DND-41 (cell line): ENCODE measurements at regions not wholly inside any gene's neighbourhood (a gene's known extent, or its start where the extent isn't known, plus 50 kb on each side); places are given as distances from the start of the nearest gene placed in this dataset.

Source experiments
- ATAC-seq: fragments of 200-7000 bp; cut with Tn5 transposase; 3 replicates; pipeline ENCODE4 v1.9.1; 2021; ENCODE audit warnings: low read depth; ENCODE audit not compliant: insufficient read depth
- DNase-seq: peaks from one replicate; pipeline ENCODE4 v3.0.0-alpha.2; 2020
- H2AFZ ChIP-seq: 2 replicates; pipeline ENCODE4 v1.6.0; 2012; ENCODE audit warnings: low read depth, low read length
- H3K27ac ChIP-seq: 2 replicates; pipeline ENCODE4 v1.5.1; 2012; ENCODE audit warnings: low read length, inconsistent platforms
- H3K27me3 ChIP-seq: fragments of 200-600 bp; sonication (generic); 2 replicates; pipeline ENCODE4 v1.6.0; 2012; ENCODE audit warnings: low read length, mild to moderate bottlenecking, inconsistent platforms; ENCODE audit not compliant: insufficient read depth, poor library complexity
- H3K36me3 ChIP-seq: 2 replicates; pipeline ENCODE4 v1.5.1; 2012; ENCODE audit warnings: low read length, inconsistent platforms; ENCODE audit not compliant: insufficient read depth
- H3K4me1 ChIP-seq: 2 replicates; pipeline ENCODE4 v1.5.1; 2012; ENCODE audit warnings: mild to moderate bottlenecking, low read length; ENCODE audit not compliant: insufficient read depth
- H3K4me2 ChIP-seq: 2 replicates; pipeline ENCODE4 v1.6.0; 2012; ENCODE audit warnings: mild to moderate bottlenecking, moderate library complexity, low read length, inconsistent platforms; ENCODE audit not compliant: insufficient read depth
- H3K4me3 ChIP-seq, 2 experiments: fragments of 200-600 bp in 1 of 2; shearing (Covaris generic) in 1 of 2; 2 replicates each; pipeline ENCODE4 v1.5.1; 2012 to 2016; ENCODE audit warnings: inconsistent platforms in 2 of 2, low read length in 2 of 2, mild to moderate bottlenecking in 2 of 2, low read depth in 1 of 2, moderate library complexity in 1 of 2
- H3K79me2 ChIP-seq: 2 replicates; pipeline ENCODE4 v1.6.0; 2012; ENCODE audit warnings: low read length, inconsistent platforms; ENCODE audit not compliant: insufficient read depth
- H3K9ac ChIP-seq: 2 replicates; pipeline ENCODE4 v1.6.0; 2012; ENCODE audit warnings: low read depth, mild to moderate bottlenecking, inconsistent platforms, low read length, moderate library complexity
- H3K9me3 ChIP-seq: 2 replicates; pipeline ENCODE4 v1.5.1; 2012; ENCODE audit warnings: low read length, moderate library complexity, mild to moderate bottlenecking, inconsistent platforms; ENCODE audit not compliant: insufficient read depth, severe bottlenecking
- H4K20me1 ChIP-seq: 2 replicates; pipeline ENCODE4 v1.6.0; 2012; ENCODE audit warnings: low read length; ENCODE audit not compliant: insufficient read depth
- EZH2 ChIP-seq: IDR thresholded peaks from 3 replicates; pipeline ENCODE4 v1.6.1; 2012; ENCODE audit warnings: borderline replicate concordance, low read depth, mild to moderate bottlenecking, moderate library complexity, low read length, inconsistent platforms; ENCODE audit not compliant: severe bottlenecking
- TF ChIP-seq, protein P1 (sequence below): IDR thresholded peaks from 2 replicates; pipeline ENCODE4 v1.5.1; 2012; ENCODE audit warnings: borderline replicate concordance, low read length, moderate library complexity, mild to moderate bottlenecking; ENCODE audit not compliant: poor library complexity, severe bottlenecking; ENCODE audit errors: extremely low read depth

DNA sequence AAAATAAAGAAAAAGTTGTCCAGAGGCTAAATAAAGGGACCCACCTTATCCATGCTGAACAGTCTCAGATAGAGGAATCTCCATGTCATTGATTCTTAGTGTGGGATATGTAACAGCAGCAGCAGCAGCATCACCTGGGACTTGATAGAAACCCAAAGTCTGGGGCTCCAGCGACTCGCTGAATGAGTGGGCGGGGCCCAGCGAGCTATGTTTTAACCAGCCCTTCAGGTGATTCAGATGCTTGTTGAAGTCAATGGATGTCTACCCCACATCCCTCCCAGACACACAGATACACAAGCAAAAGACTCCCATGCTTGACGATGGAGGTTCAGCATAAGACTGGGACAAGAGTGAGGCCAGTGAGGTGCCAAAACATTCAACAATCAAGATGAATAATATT lies 298.6 kb downstream of the UBE3D start:
- no peak for ATAC-seq
- Histone ChIP-seq H3K9me3 (no peaks in the 10 kb centered on the region), H2AFZ (no peak overlapping the region), H3K4me1 (no peaks in the 10 kb centered on the region), H3K9ac (no peak overlapping the region), H3K27ac (no peak overlapping the region), H3K4me3 (no peak overlapping the region), H3K36me3 (no peaks in the 10 kb centered on the region), H3K79me2 (no peaks in the 10 kb centered on the region), H4K20me1 (no peaks in the 10 kb centered on the region), H3K4me2 (no peak overlapping the region), H3K27me3 (no peaks in the 10 kb centered on the region)
- TF ChIP-seq, protein P1, sequence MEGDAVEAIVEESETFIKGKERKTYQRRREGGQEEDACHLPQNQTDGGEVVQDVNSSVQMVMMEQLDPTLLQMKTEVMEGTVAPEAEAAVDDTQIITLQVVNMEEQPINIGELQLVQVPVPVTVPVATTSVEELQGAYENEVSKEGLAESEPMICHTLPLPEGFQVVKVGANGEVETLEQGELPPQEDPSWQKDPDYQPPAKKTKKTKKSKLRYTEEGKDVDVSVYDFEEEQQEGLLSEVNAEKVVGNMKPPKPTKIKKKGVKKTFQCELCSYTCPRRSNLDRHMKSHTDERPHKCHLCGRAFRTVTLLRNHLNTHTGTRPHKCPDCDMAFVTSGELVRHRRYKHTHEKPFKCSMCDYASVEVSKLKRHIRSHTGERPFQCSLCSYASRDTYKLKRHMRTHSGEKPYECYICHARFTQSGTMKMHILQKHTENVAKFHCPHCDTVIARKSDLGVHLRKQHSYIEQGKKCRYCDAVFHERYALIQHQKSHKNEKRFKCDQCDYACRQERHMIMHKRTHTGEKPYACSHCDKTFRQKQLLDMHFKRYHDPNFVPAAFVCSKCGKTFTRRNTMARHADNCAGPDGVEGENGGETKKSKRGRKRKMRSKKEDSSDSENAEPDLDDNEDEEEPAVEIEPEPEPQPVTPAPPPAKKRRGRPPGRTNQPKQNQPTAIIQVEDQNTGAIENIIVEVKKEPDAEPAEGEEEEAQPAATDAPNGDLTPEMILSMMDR: no peak
- no peak for TF ChIP-seq EZH2
- no peak for DNase-seq

DNA sequence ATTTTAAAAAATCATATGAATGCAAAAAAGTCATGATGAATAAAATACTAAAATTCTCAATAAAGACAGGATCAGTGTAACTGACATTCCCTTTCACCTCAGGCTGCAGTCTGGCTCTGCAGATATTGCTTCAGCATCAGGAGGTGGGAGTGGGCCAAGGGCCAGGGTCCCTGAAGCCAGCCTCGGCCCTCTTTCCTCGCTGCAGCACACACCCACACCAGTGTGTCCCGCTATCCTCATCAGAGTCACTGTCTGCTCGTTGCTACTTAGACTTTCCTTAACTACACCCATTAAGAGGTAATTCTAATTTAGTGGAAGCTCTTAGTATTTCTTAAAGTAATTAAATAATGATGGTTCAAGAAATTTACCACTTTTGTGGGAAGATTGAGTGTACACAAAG lies 298.2 kb downstream of the UBE3D start:
- no peak overlapping the region for H3K4me3 ChIP-seq
- no peak overlapping the region for H3K9ac ChIP-seq
- H3K27ac ChIP-seq: no peak overlapping the region
- ATAC-seq (no peak), DNase-seq (no peak)
- no peaks in the 10 kb centered on the region for H3K36me3 ChIP-seq
- no peaks in the 10 kb centered on the region for H3K9me3 ChIP-seq
- H3K4me1 ChIP-seq: no peaks in the 10 kb centered on the region
- no peak overlapping the region for H2AFZ ChIP-seq
- H4K20me1 ChIP-seq: no peaks in the 10 kb centered on the region
- TF ChIP-seq, protein P1: no peak
- H3K27me3 ChIP-seq: no peaks in the 10 kb centered on the region
- H3K4me2 ChIP-seq: no peak overlapping the region
- H3K79me2 ChIP-seq: no peaks in the 10 kb centered on the region

DNA sequence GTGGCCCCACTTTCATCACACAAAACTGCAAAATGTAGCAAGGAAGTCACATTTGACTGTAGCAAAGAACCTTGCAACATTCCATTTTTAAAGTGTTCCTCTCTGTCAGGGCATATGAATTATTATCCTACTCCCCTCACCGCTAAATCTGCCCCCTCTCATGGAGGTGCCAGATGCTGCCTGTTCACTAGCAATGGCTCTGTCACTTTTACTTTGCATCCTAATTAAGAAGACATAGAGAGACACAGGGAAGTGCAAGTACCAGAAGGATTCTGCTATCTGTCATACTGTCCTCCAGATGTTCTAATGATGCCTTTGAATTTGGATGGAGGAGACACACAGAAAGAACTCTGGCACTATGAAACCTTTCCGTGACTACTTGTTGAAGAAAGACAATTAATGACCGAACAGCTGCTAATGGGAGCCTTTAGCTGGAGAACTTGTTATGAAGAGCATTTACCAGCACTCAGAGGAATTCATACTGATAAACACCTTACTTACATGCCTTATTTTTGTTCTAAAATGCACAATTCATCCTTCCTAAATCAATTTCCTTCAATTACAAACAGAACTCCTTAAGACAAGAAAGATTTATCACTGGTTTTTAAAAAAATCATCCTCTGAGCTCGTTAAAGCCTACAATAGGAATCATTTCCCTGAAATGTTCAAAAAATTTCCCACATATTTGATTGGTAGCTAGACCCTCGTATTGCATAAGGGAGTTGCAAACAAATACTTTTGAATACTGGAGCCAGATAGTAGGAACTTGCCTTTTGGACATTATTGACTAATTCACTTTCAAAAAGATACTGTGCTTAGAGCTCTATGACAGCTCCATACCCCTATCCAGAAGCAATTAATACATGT lies 292.6 kb downstream of the UBE3D start:
- H3K9ac ChIP-seq: no peak overlapping the region
- H3K9me3 ChIP-seq: no peaks in the 10 kb centered on the region
- H3K4me2 ChIP-seq: no peak overlapping the region

More for the DNA sequence above, 292.6 kb downstream of the UBE3D start:
- DNase-seq: no peak
- no peak overlapping the region for H3K27ac ChIP-seq
- no peaks in the 10 kb centered on the region for H4K20me1 ChIP-seq
- no peak overlapping the region for H2AFZ ChIP-seq
- no peaks in the 10 kb centered on the region for H3K4me1 ChIP-seq
- H3K4me3 ChIP-seq: no peak overlapping the region
- H3K79me2 ChIP-seq: no peaks in the 10 kb centered on the region
- no peak for TF ChIP-seq EZH2
- TF ChIP-seq, protein P1: no peak
- no peak for ATAC-seq
- no peaks in the 10 kb centered on the region for H3K36me3 ChIP-seq
- no peaks in the 10 kb centered on the region for H3K27me3 ChIP-seq
